ENCODE measurements at regions not wholly inside any gene's neighbourhood (a gene's known extent, or its start where the extent isn't known, plus 50 kb on each side); places are given as distances from the start of the nearest gene placed in this dataset.
"Not testable (repeated sequence)": the region's sequence is repeated elsewhere in the genome, so short reads cannot be mapped to it uniquely, and the experiment has no call there.

GRCh38 chr2:179385756-179386155, 121.1 kb upstream of the SESTD1 start:
- intact Hi-C loops (cut with DNase I; ENCODE audit: low total_unique reads); DNase-seq; H3K36me3 ChIP-seq; H3K4me3 ChIP-seq; H3K27ac ChIP-seq; H3K9me3 ChIP-seq; H3K27me3 ChIP-seq; H3K4me1 ChIP-seq; in situ Hi-C loops (cut with MboI; ENCODE audit: low pct_ligation_motif_present in 1 of 4, low pct_unique_long_range_greater_than_20kb in 1 of 4, low sequenced_read_pairs in 3 of 4): not testable (repeated sequence)
- 92% methylated on average over 16 of the region's 16 CpGs; no CpG with 5 or more reads in 1 of the 2 donors for WGBS, 2 donors (ENCODE audit: low coverage in 1 of 2)

GRCh38 chr2:179383975-179384374, 119.3 kb upstream of the SESTD1 start:
- TF ChIP-seq POLR2A (IDR thresholded peaks at IDR 0.05) = no peak
- no peak for TF ChIP-seq CTCF (IDR thresholded peaks at IDR 0.05)
- no peak for TF ChIP-seq EP300 (IDR thresholded peaks at IDR 0.05; ENCODE audit: low read depth)
- TF ChIP-seq POLR2AphosphoS5 (IDR thresholded peaks at IDR 0.05) = no peak
- in situ Hi-C loops (cut with MboI; ENCODE audit: low pct_ligation_motif_present in 1 of 4, low pct_unique_long_range_greater_than_20kb in 1 of 4, low sequenced_read_pairs in 3 of 4) = no loop called here

GRCh38 chr2:179377296-179377695, 112.7 kb upstream of the SESTD1 start:
- Histone ChIP-seq H3K27me3 (no peaks in the 10 kb centered on the region), H3K9me3 (no peaks in the 10 kb centered on the region), H3K4me3 (no peak overlapping the region), H3K36me3 (no peaks in the 10 kb centered on the region), H3K27ac (no peak overlapping the region), H3K4me1 (no peaks in the 10 kb centered on the region)
- intact Hi-C loops (cut with DNase I; ENCODE audit: low total_unique reads) = no loop called here
- WGBS, 2 donors (ENCODE audit: low coverage in 1 of 2) = 37 to 56% methylated on average over 1 of the region's 1 CpG
- in situ Hi-C loops (cut with MboI; ENCODE audit: low pct_ligation_motif_present in 1 of 4, low pct_unique_long_range_greater_than_20kb in 1 of 4, low sequenced_read_pairs in 3 of 4) = no loop called here
- TF ChIP-seq EP300 (IDR thresholded peaks at IDR 0.05; ENCODE audit: low read depth) (no peak), CTCF (IDR thresholded peaks at IDR 0.05) (no peak), POLR2AphosphoS5 (IDR thresholded peaks at IDR 0.05) (no peak), POLR2A (IDR thresholded peaks at IDR 0.05) (no peak)
- DNase-seq = no peak

More at GRCh38 chr2:179383975-179384374, 119.3 kb upstream of the SESTD1 start:
- Histone ChIP-seq H3K36me3 (no peaks in the 10 kb centered on the region), H3K4me3 (no peak overlapping the region), H3K9me3 (no peaks in the 10 kb centered on the region), H3K27ac (no peak overlapping the region), H3K27me3 (no peaks in the 10 kb centered on the region), H3K4me1 (no peaks in the 10 kb centered on the region)
- no peak for DNase-seq
- 72 to 100% methylated on average over 1 of the region's 1 CpG for WGBS, 2 donors (ENCODE audit: low coverage in 1 of 2)
- intact Hi-C loops (cut with DNase I; ENCODE audit: low total_unique reads) = no loop called here

GRCh38 chr2:179376881-179377280, 112.2 kb upstream of the SESTD1 start:
- in situ Hi-C loops (cut with MboI; ENCODE audit: low pct_ligation_motif_present in 1 of 4, low pct_unique_long_range_greater_than_20kb in 1 of 4, low sequenced_read_pairs in 3 of 4) (no loop called here), intact Hi-C loops (cut with DNase I; ENCODE audit: low total_unique reads) (no loop called here)
- Histone ChIP-seq H3K27me3 (no peaks in the 10 kb centered on the region), H3K4me3 (no peak overlapping the region), H3K4me1 (no peaks in the 10 kb centered on the region), H3K27ac (no peak overlapping the region), H3K36me3 (no peaks in the 10 kb centered on the region), H3K9me3 (no peaks in the 10 kb centered on the region)
- no peak for DNase-seq
- WGBS, 2 donors (ENCODE audit: low coverage in 1 of 2) = 85 to 100% methylated on average over 1 of the region's 1 CpG
- TF ChIP-seq EP300 (IDR thresholded peaks at IDR 0.05; ENCODE audit: low read depth) (no peak), POLR2A (IDR thresholded peaks at IDR 0.05) (no peak), POLR2AphosphoS5 (IDR thresholded peaks at IDR 0.05) (no peak), CTCF (IDR thresholded peaks at IDR 0.05) (no peak)

GRCh38 chr2:179373816-179374215, 109.2 kb upstream of the SESTD1 start:
- H3K4me1 ChIP-seq = no peaks in the 10 kb centered on the region
- WGBS, 2 donors (ENCODE audit: low coverage in 1 of 2) = 85 to 100% methylated on average over 1 to 4 of the region's 4 CpGs
- DNase-seq = no peak
- no peak overlapping the region for H3K27ac ChIP-seq
- intact Hi-C loops (cut with DNase I; ENCODE audit: low total_unique reads) (no loop called here), in situ Hi-C loops (cut with MboI; ENCODE audit: low pct_ligation_motif_present in 1 of 4, low pct_unique_long_range_greater_than_20kb in 1 of 4, low sequenced_read_pairs in 3 of 4) (no loop called here)
- no peaks in the 10 kb centered on the region for H3K9me3 ChIP-seq
- no peak overlapping the region for H3K4me3 ChIP-seq
- no peaks in the 10 kb centered on the region for H3K36me3 ChIP-seq
- TF ChIP-seq POLR2A (IDR thresholded peaks at IDR 0.05) = no peak
- TF ChIP-seq EP300 (IDR thresholded peaks at IDR 0.05; ENCODE audit: low read depth) = no peak
- TF ChIP-seq CTCF (IDR thresholded peaks at IDR 0.05) = no peak
- no peak for TF ChIP-seq POLR2AphosphoS5 (IDR thresholded peaks at IDR 0.05)
- no peaks in the 10 kb centered on the region for H3K27me3 ChIP-seq

- H3K27me3 ChIP-seq; H3K9me3 ChIP-seq; intact Hi-C loops (cut with DNase I; ENCODE audit: low total_unique reads); in situ Hi-C loops (cut with MboI; ENCODE audit: low pct_ligation_motif_present in 1 of 4, low pct_unique_long_range_greater_than_20kb in 1 of 4, low sequenced_read_pairs in 3 of 4); H3K27ac ChIP-seq; DNase-seq; H3K4me3 ChIP-seq; H3K36me3 ChIP-seq; H3K4me1 ChIP-seq: not testable (repeated sequence)
- 95 to 100% methylated on average over 5 of the region's 5 CpGs for WGBS, 2 donors (ENCODE audit: low coverage in 1 of 2)
Measured at GRCh38 chr2:179365561-179365960, 100.9 kb upstream of the SESTD1 start.

Data from transverse colon (tissue), 4 donors.